Smooth muscle cell (in vitro differentiated cells): ENCODE measurements at regions not wholly inside any gene's neighbourhood (a gene's known extent, or its start where the extent isn't known, plus 50 kb on each side); places are given as distances from the start of the nearest gene placed in this dataset.

ENCODE experiments used
- DNase-seq: peaks from one replicate; lab custom pipeline; 2025; ENCODE audit not compliant: unreplicated experiment; lab: John Stamatoyannopoulos, UW
- H2AFZ ChIP-seq: fragments of 200-600 bp; sonication (generic); 2 replicates; pipeline ENCODE4 v1.6.0; 2016; ENCODE audit warnings: antibody characterized with exemption, low read depth, mild to moderate bottlenecking
- H3F3A ChIP-seq: fragments of 200-600 bp; sonication (generic); 2 replicates; pipeline ENCODE4 v1.6.0; 2017; ENCODE audit warnings: antibody characterized with exemption, low read depth
- H3K27ac ChIP-seq: fragments of 200-600 bp; sonication (generic); 2 replicates; pipeline ENCODE4 v1.5.1; 2016; ENCODE audit warnings: low read depth, mild to moderate bottlenecking
- H3K27me3 ChIP-seq: fragments of 200-600 bp; sonication (generic); 2 replicates; pipeline ENCODE4 v1.6.1; 2016; ENCODE audit warnings: low read depth, mild to moderate bottlenecking
- H3K36me3 ChIP-seq: fragments of 200-600 bp; sonication (generic); 2 replicates; pipeline ENCODE4 v1.5.1; 2016; ENCODE audit warnings: low read depth
- H3K4me1 ChIP-seq: fragments of 200-600 bp; sonication (generic); 2 replicates; pipeline ENCODE4 v1.5.1; 2016; ENCODE audit warnings: low read depth
- H3K4me2 ChIP-seq: fragments of 200-600 bp; sonication (generic); 2 replicates; pipeline ENCODE4 v1.6.0; 2016; ENCODE audit warnings: mild to moderate bottlenecking
- H3K4me3 ChIP-seq: fragments of 200-600 bp; sonication (generic); 2 replicates; pipeline ENCODE4 v1.5.1; 2016; ENCODE audit warnings: mild to moderate bottlenecking
- H3K79me2 ChIP-seq: fragments of 200-600 bp; sonication (generic); 2 replicates; pipeline ENCODE4 v1.6.0; 2016; ENCODE audit warnings: low read depth, mild to moderate bottlenecking
- H3K9ac ChIP-seq: fragments of 200-600 bp; sonication (generic); 2 replicates; pipeline ENCODE4 v1.6.0; 2016; ENCODE audit warnings: low read depth
- H3K9me3 ChIP-seq: fragments of 200-600 bp; sonication (generic); replicated peaks from 2 replicates; pipeline ENCODE4 v1.5.1; 2016; ENCODE audit warnings: low read depth
- H4K20me1 ChIP-seq: fragments of 200-600 bp; sonication (generic); 2 replicates; pipeline ENCODE4 v1.6.0; 2016; ENCODE audit warnings: low read depth
- CTCF ChIP-seq: fragments of 200-600 bp; sonication (generic); IDR thresholded peaks from 2 replicates; pipeline ENCODE4 v1.5.1; 2017; ENCODE audit warnings: borderline replicate concordance, mild to moderate bottlenecking, antibody characterized with exemption; ENCODE audit not compliant: insufficient read depth, poor library complexity, severe bottlenecking
- WGBS: methylation state at CpG from one replicate; pipeline ENCODE4 v1.1.7; 2016; ENCODE audit warnings: low lambda C conversion rate; 5-methylcytosine and 5-hydroxymethylcytosine counted together

GRCh38 chr13:81302125-81302524 is 961.2 kb upstream of the SPRY2 start:
- DNase-seq = no peak
- Histone ChIP-seq H3F3A (no peaks in the 10 kb centered on the region), H3K4me2 (no peak overlapping the region), H3K4me1 (no peaks in the 10 kb centered on the region), H3K9me3 (no peaks in the 10 kb centered on the region), H3K27me3 (no peaks in the 10 kb centered on the region), H3K79me2 (no peaks in the 10 kb centered on the region), H3K27ac (no peak overlapping the region), H3K36me3 (no peaks in the 10 kb centered on the region), H3K4me3 (no peak overlapping the region), H4K20me1 (no peaks in the 10 kb centered on the region), H2AFZ (no peak overlapping the region), H3K9ac (no peak overlapping the region)
- no peak for TF ChIP-seq CTCF

GRCh38 chr13:81295177-81295576 is 954.3 kb upstream of the SPRY2 start:
- no peak for TF ChIP-seq CTCF
- no peak overlapping the region for H3K9ac ChIP-seq

GRCh38 chr13:81293594-81294164 is 952.8 kb upstream of the SPRY2 start:
- Histone ChIP-seq H3K27ac (no peak overlapping the region), H2AFZ (no peak overlapping the region), H3K4me1 (no peaks in the 10 kb centered on the region), H3K9ac (no peak overlapping the region), H3K27me3 (no peaks in the 10 kb centered on the region), H3K79me2 (no peaks in the 10 kb centered on the region), H3K4me2 (no peak overlapping the region), H3K36me3 (no peaks in the 10 kb centered on the region), H3K4me3 (no peak overlapping the region), H4K20me1 (no peaks in the 10 kb centered on the region), H3K9me3 (no peaks in the 10 kb centered on the region), H3F3A (no peaks in the 10 kb centered on the region)
- no peak for TF ChIP-seq CTCF
- WGBS = 64% methylated on average over 2 of the region's 2 CpGs
- DNase-seq = no peak

More at GRCh38 chr13:81295177-81295576, 954.3 kb upstream of the SPRY2 start:
- Histone ChIP-seq H3K79me2 (no peaks in the 10 kb centered on the region), H3F3A (no peaks in the 10 kb centered on the region), H3K27me3 (no peaks in the 10 kb centered on the region), H3K36me3 (no peaks in the 10 kb centered on the region), H4K20me1 (no peaks in the 10 kb centered on the region), H3K4me3 (no peak overlapping the region), H3K9me3 (no peaks in the 10 kb centered on the region), H3K4me1 (no peaks in the 10 kb centered on the region), H3K4me2 (no peak overlapping the region), H3K27ac (no peak overlapping the region), H2AFZ (no peak overlapping the region)
- DNase-seq = no peak

- Histone ChIP-seq H3K4me1 (no peaks in the 10 kb centered on the region), H3K79me2 (no peaks in the 10 kb centered on the region), H3K4me2 (no peak overlapping the region), H3K36me3 (no peaks in the 10 kb centered on the region), H3K9ac (no peak overlapping the region), H3K9me3 (no peaks in the 10 kb centered on the region), H3K4me3 (no peak overlapping the region), H3F3A (no peaks in the 10 kb centered on the region), H2AFZ (no peak overlapping the region), H4K20me1 (no peaks in the 10 kb centered on the region), H3K27ac (no peak overlapping the region), H3K27me3 (no peaks in the 10 kb centered on the region)
- TF ChIP-seq CTCF = no peak
- no peak for DNase-seq
Observed at GRCh38 chr13:81283561-81283960, 942.6 kb upstream of the SPRY2 start.
